ENCODE measurements at regions not wholly inside any gene's neighbourhood (a gene's known extent, or its start where the extent isn't known, plus 50 kb on each side); places are given as distances from the start of the nearest gene placed in this dataset.

DNA sequence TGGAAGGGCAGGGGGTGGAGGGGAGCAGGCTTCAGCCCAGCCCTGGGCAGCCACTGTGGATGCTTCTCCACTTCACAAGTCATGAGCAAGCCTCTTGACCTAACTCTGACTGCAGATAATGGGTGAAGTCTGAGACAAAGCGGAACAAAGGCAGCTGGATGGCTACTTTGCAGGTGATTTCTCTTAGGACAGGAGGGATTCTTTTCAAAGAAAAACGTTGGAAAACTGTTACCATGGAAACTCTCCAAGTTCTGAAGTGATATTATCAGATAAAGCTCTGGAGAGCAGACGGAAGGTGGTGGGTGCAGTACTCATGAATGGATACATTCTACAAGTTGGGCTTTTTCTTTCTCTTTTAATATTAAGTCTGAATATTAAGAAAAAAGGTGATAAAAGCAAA lies 254.2 kb upstream of the SLCO3A1 start (continued):
- TF ChIP-seq GABPA (IDR thresholded peaks at IDR 0.05; ENCODE audit: low read depth), result no peak
- no peak for TF ChIP-seq CREM (IDR thresholded peaks at IDR 0.05; ENCODE audit: low read depth)
- TF ChIP-seq KDM1A (IDR thresholded peaks at IDR 0.05; ENCODE audit: borderline replicate concordance), result no peak
- TF ChIP-seq HCFC1 (IDR thresholded peaks at IDR 0.05; ENCODE audit: low read length), result no peak
- TF ChIP-seq, protein P1, sequence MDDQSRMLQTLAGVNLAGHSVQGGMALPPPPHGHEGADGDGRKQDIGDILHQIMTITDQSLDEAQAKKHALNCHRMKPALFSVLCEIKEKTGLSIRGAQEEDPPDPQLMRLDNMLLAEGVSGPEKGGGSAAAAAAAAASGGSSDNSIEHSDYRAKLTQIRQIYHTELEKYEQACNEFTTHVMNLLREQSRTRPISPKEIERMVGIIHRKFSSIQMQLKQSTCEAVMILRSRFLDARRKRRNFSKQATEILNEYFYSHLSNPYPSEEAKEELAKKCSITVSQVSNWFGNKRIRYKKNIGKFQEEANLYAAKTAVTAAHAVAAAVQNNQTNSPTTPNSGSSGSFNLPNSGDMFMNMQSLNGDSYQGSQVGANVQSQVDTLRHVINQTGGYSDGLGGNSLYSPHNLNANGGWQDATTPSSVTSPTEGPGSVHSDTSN (IDR thresholded peaks at IDR 0.05; ENCODE audit: insufficient replicate concordance, low read depth, low read length), result no peak

DNA sequence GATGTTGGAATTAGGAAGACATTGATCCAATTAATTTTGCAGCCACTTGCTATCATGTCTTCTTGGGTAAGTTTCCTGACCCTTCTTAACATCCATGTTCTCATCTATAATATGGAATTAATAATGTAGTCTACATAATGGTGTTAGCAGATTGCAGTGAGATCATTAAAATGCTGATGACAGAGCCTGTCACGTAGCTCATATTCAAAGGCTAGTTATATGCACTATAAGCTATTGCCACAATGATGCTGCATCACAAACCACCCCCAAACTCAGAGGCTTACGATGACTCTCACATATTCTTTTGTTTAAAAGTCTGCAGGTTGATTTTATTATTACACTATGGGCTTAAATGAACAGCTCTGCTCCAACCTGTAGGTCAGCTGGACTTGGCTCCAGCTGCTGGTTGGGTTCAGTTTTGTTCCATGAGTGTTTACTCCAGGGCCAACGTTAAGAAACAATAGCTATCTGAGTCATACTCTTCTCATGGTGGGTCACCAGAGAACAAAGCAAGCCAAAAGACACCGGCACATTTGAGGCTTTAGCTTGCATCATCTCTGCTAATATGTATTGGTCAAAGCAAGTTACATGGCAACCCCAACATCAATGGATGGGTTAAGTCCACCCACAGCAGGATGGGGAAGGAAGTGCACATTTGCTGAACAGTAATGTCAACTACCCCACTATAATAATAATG lies 250.0 kb upstream of the SLCO3A1 start:
- Histone ChIP-seq H3K4me3 (no peak overlapping the region), H3K4me1 (ENCODE audit: control insufficient read depth, insufficient read depth, low read length) (no peaks in the 10 kb centered on the region), H2AFZ (ENCODE audit: control insufficient read depth, low read depth, low read length) (no peak overlapping the region), H3K79me2 (ENCODE audit: control insufficient read depth, insufficient read depth, low read length) (no peaks in the 10 kb centered on the region), H3K27me3 (replicated peaks in 1 of 2; ENCODE audit: control insufficient read depth in 2 of 2, insufficient read depth in 2 of 2, low read length in 1 of 2) (no peaks in the 10 kb centered on the region), H3K9me3 (replicated peaks; ENCODE audit: control insufficient read depth, insufficient read depth, low read length) (no peaks in the 10 kb centered on the region), H3K9ac (ENCODE audit: control insufficient read depth, insufficient read depth, low read length) (no peak overlapping the region), H3K4me2 (ENCODE audit: control insufficient read depth, insufficient read depth) (no peak overlapping the region), H4K20me1 (ENCODE audit: control insufficient read depth, insufficient read depth) (no peaks in the 10 kb centered on the region), H3K27ac (ENCODE audit: control insufficient read depth, insufficient read depth) (no peak overlapping the region), H3K36me3 (ENCODE audit: control insufficient read depth in 2 of 2, insufficient read depth in 2 of 2, low read length in 1 of 2) (no peaks in the 10 kb centered on the region)
- ATAC-seq (no peak), DNase-seq (ENCODE audit: low read depth, low spot score) (no peak), FAIRE-seq (no peak)
- BruUV-seq (replicated peaks), result no TSS peak
- WGBS (ENCODE audit: insufficient coverage, insufficient replicate concordance, low lambda C conversion rate, missing lambda C conversion rate), result 20% methylated on average over 4 of the region's 4 CpGs
- RAD21 ChIA-PET (ENCODE audit: unreplicated experiment), result no interaction called here
- CTCF ChIA-PET, result no interaction called here
- SMC1A ChIA-PET (ENCODE audit: uncharacterized antibody, unreplicated experiment), result no interaction called here
- intact Hi-C loops (cut with micrococcal nuclease; ENCODE audit: unreplicated experiment), result no loop called here
- in situ Hi-C loops (cut with MboI), result no loop called here
- POLR2A ChIA-PET, result no interaction called here
- TF ChIP-seq KLF5 (IDR thresholded peaks at IDR 0.05; ENCODE audit: partially characterized antibody), result no peak
- no peak for TF ChIP-seq RBBP5 (conservative IDR thresholded peaks at IDR 0.05)
- TF ChIP-seq IRF4 (IDR thresholded peaks at IDR 0.05; ENCODE audit: low read depth, low read length), result no peak
- TF ChIP-seq, protein P2, sequence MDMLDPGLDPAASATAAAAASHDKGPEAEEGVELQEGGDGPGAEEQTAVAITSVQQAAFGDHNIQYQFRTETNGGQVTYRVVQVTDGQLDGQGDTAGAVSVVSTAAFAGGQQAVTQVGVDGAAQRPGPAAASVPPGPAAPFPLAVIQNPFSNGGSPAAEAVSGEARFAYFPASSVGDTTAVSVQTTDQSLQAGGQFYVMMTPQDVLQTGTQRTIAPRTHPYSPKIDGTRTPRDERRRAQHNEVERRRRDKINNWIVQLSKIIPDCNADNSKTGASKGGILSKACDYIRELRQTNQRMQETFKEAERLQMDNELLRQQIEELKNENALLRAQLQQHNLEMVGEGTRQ (IDR thresholded peaks at IDR 0.05; ENCODE audit: borderline replicate concordance, low read depth, low read length), result no peak
- TF ChIP-seq RFX5 (IDR thresholded peaks at IDR 0.05; ENCODE audit: low read depth, low read length), result no peak
- no peak for TF ChIP-seq NFYA (IDR thresholded peaks at IDR 0.05; ENCODE audit: borderline replicate concordance, low read depth, low read length)
- TF ChIP-seq, protein P3, sequence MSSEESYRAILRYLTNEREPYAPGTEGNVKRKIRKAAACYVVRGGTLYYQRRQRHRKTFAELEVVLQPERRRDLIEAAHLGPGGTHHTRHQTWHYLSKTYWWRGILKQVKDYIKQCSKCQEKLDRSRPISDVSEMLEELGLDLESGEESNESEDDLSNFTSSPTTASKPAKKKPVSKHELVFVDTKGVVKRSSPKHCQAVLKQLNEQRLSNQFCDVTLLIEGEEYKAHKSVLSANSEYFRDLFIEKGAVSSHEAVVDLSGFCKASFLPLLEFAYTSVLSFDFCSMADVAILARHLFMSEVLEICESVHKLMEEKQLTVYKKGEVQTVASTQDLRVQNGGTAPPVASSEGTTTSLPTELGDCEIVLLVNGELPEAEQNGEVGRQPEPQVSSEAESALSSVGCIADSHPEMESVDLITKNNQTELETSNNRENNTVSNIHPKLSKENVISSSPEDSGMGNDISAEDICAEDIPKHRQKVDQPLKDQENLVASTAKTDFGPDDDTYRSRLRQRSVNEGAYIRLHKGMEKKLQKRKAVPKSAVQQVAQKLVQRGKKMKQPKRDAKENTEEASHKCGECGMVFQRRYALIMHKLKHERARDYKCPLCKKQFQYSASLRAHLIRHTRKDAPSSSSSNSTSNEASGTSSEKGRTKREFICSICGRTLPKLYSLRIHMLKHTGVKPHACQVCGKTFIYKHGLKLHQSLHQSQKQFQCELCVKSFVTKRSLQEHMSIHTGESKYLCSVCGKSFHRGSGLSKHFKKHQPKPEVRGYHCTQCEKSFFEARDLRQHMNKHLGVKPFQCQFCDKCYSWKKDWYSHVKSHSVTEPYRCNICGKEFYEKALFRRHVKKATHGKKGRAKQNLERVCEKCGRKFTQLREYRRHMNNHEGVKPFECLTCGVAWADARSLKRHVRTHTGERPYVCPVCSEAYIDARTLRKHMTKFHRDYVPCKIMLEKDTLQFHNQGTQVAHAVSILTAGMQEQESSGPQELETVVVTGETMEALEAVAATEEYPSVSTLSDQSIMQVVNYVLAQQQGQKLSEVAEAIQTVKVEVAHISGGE (CRISPR knock-in tag; IDR thresholded peaks at IDR 0.05), result no peak
- no peak for TF ChIP-seq SREBF2 (IDR thresholded peaks at IDR 0.05; ENCODE audit: low read length)
- no peak for TF ChIP-seq KAT2A (conservative IDR thresholded peaks at IDR 0.05; ENCODE audit: control insufficient read depth, low read depth, low read length)
- no peak for TF ChIP-seq BHLHE40 (IDR thresholded peaks at IDR 0.05; ENCODE audit: borderline replicate concordance in 1 of 2, low read depth in 2 of 2, low read length in 1 of 2)
- TF ChIP-seq, protein P4, sequence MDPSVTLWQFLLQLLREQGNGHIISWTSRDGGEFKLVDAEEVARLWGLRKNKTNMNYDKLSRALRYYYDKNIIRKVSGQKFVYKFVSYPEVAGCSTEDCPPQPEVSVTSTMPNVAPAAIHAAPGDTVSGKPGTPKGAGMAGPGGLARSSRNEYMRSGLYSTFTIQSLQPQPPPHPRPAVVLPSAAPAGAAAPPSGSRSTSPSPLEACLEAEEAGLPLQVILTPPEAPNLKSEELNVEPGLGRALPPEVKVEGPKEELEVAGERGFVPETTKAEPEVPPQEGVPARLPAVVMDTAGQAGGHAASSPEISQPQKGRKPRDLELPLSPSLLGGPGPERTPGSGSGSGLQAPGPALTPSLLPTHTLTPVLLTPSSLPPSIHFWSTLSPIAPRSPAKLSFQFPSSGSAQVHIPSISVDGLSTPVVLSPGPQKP (IDR thresholded peaks at IDR 0.05; ENCODE audit: low read depth, low read length), result no peak
